ENCODE measurements at regions not wholly inside any gene's neighbourhood (a gene's known extent, or its start where the extent isn't known, plus 50 kb on each side); places are given as distances from the start of the nearest gene placed in this dataset.

DNA sequence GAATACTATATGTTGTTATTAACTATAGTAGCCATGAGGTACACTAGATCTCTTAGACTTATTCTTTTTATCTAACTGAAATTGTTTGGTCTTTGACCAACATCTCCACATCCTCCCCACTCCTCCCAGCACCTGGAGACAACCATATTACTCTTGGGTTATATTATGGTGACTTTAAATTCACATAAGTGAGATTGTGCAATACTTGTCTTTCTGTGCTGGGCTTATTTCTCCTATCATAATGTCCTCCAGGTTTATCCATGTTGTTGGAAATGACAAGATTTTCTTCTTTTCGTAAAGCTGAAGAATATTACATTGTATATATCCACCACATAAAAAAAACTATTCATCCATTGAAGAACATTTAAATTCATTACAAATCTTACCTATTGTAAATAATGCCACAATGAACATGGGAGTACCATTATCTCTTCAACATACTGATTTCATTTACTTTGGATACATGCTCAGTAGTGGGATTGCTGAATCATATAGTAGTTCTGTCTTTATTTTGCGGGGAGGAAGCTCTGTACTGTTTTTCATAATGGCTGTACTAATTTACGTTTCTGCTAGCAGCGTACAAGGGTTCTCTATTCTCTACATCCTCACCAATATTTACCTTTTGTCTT, 159.2 kb upstream of the SCN7A start:
- Histone ChIP-seq H3K27ac (ENCODE audit: low read depth in 2 of 2, low read length in 1 of 2) (peak overlapping the region; percentile 48 to 78), H3K9me2 (no peaks in the 10 kb centered on the region), H3K9ac (no peak overlapping the region), H3K4me1 (ENCODE audit: control insufficient read depth in 1 of 2, insufficient read depth in 2 of 2, low read depth in 1 of 2, low read length in 1 of 2) (peaks cover 4 to 13% of the 10 kb centered on the region in 2 experiments; a peak in 2 of 4 replicates), H3K4me3 (ENCODE audit: low read depth in 2 of 2, low read length in 1 of 2) (no peak overlapping the region), H2AFZ (ENCODE audit: low read depth) (no peak overlapping the region), H3K9me3 (peaks cover 5% of the 10 kb centered on the region; the same call in 1 of the 2 replicates), H3F3A (replicated peaks; ENCODE audit: insufficient read depth) (peaks cover 19% of the 10 kb centered on the region), H3K27me3 (ENCODE audit: insufficient read depth) (no peaks in the 10 kb centered on the region), H3K4me2 (no peak overlapping the region), H3K36me3 (replicated peaks in 1 of 2; ENCODE audit: control insufficient read depth in 1 of 2, insufficient read depth in 2 of 2, low read length in 1 of 2) (no peaks in the 10 kb centered on the region), H3K79me2 (ENCODE audit: insufficient read depth) (no peaks in the 10 kb centered on the region), H4K20me1 (ENCODE audit: insufficient read depth) (no peaks in the 10 kb centered on the region)
- ChIA-PET POLR2A (no interaction called here), CTCF (interaction anchor here (0.6 kb wide), 1 partner anchor 1386 kb away, joined by 3 read pairs; no protein-coding TSS in a partner anchor)
- WGBS (ENCODE audit: low lambda C conversion rate) = 25% methylated on average over 4 of the region's 4 CpGs
- TF ChIP-seq, protein P1, sequence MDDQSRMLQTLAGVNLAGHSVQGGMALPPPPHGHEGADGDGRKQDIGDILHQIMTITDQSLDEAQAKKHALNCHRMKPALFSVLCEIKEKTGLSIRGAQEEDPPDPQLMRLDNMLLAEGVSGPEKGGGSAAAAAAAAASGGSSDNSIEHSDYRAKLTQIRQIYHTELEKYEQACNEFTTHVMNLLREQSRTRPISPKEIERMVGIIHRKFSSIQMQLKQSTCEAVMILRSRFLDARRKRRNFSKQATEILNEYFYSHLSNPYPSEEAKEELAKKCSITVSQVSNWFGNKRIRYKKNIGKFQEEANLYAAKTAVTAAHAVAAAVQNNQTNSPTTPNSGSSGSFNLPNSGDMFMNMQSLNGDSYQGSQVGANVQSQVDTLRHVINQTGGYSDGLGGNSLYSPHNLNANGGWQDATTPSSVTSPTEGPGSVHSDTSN (IDR thresholded peaks at IDR 0.05) = 0 out of 2 replicates have a peak, but pooled peaks have one; percentile 19
- no peak for TF ChIP-seq YY1 (IDR thresholded peaks at IDR 0.05; ENCODE audit: low read depth)
- TF ChIP-seq NFIC (IDR thresholded peaks at IDR 0.05; ENCODE audit: borderline replicate concordance) = peak; percentile 87
- no peak for TF ChIP-seq POLR2AphosphoS5 (IDR thresholded peaks at IDR 0.05; ENCODE audit: low read depth, low read length)
- 0 out of 2 replicates have a peak, but pooled peaks have one; percentile 30 for TF ChIP-seq TEAD4 (IDR thresholded peaks at IDR 0.05; ENCODE audit: borderline replicate concordance, insufficient read depth)
- TF ChIP-seq TCF12 (IDR thresholded peaks at IDR 0.05) = peak; percentile 80
- TF ChIP-seq MEF2A (IDR thresholded peaks at IDR 0.05; ENCODE audit: borderline replicate concordance, low read depth) = 0 out of 2 replicates have a peak, but pooled peaks have one; percentile 8
- no peak for TF ChIP-seq FOXM1 (IDR thresholded peaks at IDR 0.05; ENCODE audit: low read depth)
- peak; percentile 53; the same call in 1 of the 2 replicates for TF ChIP-seq FOSL2 (IDR thresholded peaks at IDR 0.05; ENCODE audit: borderline replicate concordance, low read depth)
- TF ChIP-seq EZH2phosphoT487 (IDR thresholded peaks at IDR 0.05; ENCODE audit: borderline replicate concordance, low read depth) = no peak
- peak; percentile 67 for TF ChIP-seq JUND (IDR thresholded peaks at IDR 0.05)
- TF ChIP-seq RAD21 (IDR thresholded peaks at IDR 0.05; ENCODE audit: low read length) = no peak
- TF ChIP-seq, protein P2, sequence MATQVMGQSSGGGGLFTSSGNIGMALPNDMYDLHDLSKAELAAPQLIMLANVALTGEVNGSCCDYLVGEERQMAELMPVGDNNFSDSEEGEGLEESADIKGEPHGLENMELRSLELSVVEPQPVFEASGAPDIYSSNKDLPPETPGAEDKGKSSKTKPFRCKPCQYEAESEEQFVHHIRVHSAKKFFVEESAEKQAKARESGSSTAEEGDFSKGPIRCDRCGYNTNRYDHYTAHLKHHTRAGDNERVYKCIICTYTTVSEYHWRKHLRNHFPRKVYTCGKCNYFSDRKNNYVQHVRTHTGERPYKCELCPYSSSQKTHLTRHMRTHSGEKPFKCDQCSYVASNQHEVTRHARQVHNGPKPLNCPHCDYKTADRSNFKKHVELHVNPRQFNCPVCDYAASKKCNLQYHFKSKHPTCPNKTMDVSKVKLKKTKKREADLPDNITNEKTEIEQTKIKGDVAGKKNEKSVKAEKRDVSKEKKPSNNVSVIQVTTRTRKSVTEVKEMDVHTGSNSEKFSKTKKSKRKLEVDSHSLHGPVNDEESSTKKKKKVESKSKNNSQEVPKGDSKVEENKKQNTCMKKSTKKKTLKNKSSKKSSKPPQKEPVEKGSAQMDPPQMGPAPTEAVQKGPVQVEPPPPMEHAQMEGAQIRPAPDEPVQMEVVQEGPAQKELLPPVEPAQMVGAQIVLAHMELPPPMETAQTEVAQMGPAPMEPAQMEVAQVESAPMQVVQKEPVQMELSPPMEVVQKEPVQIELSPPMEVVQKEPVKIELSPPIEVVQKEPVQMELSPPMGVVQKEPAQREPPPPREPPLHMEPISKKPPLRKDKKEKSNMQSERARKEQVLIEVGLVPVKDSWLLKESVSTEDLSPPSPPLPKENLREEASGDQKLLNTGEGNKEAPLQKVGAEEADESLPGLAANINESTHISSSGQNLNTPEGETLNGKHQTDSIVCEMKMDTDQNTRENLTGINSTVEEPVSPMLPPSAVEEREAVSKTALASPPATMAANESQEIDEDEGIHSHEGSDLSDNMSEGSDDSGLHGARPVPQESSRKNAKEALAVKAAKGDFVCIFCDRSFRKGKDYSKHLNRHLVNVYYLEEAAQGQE (IDR thresholded peaks at IDR 0.05; ENCODE audit: low read depth, low read length) = no peak
- TF ChIP-seq RXRA (IDR thresholded peaks at IDR 0.05; ENCODE audit: borderline replicate concordance, low read depth) = no peak
- TF ChIP-seq EP300 (IDR thresholded peaks at IDR 0.05; ENCODE audit: borderline replicate concordance in 1 of 2, low read depth in 1 of 2, low read length in 1 of 2) = peak in 1 of 2 experiments; percentile 49; a peak in 1 of 4 replicates
- no peak for DNase-seq

Data from SK-N-SH (cell line).